ENCODE measurements at regions not wholly inside any gene's neighbourhood (a gene's known extent, or its start where the extent isn't known, plus 50 kb on each side); places are given as distances from the start of the nearest gene placed in this dataset.
"Not testable (repeated sequence)": the region's sequence is repeated elsewhere in the genome, so short reads cannot be mapped to it uniquely, and the experiment has no call there.

DNA sequence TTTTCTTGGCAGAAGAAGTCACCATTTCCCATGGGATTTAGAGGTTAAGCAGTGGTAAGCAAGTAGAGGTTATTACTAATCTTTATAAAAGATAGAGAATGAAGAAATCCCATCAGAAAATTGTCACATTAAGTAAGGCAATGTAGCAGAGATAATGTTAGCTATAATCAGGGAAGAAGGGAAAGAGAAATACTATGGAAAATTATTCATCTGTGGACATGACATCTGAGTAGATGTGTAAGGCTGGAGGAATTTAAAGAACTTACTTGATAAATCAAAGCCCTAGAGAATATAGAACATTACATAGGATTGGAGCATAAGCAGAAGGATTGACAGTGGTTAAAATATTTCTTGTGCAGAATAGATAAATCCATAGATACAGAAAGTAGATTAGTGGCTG, 553.1 kb upstream of the CBLB start:
- DNase-seq = no peak

DNA sequence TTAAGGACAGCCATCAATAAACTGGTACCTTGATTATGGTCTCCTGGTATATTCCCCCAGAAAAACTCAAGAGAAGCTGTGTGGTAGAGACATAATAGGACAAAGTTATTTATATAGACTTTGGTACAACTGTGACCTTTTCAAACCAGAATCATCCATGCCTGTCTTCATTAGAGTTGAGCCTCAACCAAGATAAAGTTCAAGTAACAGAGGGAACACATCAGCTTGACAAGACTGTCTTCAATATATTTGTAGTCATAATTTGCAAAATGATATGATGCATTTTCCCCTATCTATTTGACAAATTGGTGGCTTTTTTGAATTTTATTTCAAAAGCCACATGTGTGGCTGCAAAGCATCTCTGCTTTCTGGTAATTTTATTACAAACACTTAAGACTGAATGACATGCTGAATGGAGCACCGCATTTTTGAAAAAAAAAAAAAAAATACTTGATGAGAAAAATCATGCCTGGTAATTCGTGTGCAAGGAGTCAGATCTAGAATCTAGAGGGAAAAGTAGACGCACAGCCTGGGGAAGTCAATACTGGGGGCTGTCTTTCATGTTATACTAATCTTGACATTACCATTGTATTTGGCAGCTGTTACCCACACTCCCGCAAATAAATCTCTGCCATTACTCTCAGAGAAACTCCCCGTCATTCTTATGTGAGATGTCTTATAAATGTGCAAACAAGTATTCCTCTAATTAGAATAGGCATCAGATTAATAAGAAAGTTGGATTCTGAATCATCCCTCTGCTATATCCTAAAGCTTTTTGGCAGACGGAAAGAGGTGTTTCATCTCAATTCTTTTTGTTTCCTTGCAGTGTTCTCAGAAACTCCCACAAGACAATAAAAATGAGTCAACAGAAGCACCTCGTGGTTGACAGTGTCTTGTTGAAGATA, 554.8 kb upstream of the CBLB start:
- DNase-seq = no peak

DNA sequence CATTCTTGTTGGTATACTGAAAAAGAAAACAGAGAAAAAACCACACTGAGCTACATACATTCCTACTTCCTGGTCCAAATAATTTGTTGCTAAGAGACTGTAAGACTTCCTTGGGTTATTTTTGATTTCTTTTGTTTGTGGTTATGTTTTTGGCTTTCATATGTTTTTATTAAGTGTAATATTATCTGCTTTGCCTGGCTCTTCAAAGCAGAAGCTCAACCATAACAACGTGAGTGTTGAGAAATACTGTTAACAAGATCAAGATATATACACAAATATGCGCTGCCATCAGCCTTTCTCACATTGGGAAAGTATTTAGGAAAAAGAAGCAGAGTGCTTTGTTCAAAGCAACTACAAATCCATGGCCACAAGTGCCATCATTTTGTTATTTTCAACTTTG, 556.2 kb upstream of the CBLB start:
- DNase-seq = no peak

DNA sequence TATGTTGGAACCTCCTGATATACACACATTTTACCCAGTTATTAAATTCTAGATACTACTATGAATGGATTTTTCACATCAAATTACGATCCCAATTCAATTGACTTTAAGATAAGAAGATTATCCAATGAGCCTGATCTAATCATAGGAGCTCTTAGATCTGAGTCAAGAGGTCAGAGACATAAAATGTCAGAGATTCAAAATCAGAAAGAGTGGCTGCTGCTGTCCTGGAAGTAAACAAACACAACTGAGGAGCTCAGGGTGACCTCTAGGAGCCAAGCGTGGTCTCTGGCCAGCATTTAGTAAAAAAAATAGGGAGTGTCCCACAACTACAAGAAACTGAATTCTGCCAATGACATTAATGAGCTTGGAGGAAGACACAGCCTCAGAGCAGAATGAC, 557.1 kb upstream of the CBLB start:
- DNase-seq = no peak

DNA sequence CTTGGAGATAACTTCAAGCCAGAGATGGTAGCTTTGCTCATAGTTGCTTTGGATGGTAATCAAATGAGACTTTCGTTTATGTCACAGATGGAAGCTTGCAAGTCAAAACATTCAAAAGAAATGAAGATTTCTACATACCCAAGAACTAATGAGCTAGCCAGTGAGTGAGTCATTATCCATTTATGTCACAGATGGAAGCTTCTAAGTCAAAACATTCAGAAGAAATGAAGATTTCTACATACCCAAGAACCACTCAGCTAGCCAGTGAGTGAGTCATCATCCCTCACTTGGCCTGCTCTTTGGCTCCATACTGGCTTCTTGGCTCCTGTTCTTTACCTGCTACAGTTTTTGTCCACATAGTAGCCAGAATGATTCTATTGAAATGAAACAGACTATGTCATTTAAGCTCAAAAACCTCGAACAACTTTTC, 559.8 kb upstream of the CBLB start:
- no peak for DNase-seq

DNA sequence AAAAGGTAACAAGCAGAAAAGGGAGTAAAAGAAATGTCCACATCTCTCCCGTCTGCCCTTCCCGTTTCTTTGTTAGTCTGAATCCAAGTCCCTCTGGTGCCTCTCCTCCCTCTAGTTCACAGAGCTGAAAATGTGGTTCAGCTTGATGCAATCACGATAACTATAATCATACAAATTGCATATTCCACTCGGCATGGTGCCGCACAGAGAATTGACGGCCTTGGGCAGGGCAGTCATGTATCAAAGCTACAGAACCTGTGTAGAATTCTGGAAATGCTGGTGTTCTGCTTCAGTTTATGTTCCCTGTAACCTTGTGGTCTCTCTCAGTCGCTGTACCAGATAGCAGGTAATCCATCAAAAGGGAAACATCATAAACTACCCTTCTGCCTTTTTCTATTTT, 562.9 kb upstream of the CBLB start:
- DNase-seq = no peak

DNA sequence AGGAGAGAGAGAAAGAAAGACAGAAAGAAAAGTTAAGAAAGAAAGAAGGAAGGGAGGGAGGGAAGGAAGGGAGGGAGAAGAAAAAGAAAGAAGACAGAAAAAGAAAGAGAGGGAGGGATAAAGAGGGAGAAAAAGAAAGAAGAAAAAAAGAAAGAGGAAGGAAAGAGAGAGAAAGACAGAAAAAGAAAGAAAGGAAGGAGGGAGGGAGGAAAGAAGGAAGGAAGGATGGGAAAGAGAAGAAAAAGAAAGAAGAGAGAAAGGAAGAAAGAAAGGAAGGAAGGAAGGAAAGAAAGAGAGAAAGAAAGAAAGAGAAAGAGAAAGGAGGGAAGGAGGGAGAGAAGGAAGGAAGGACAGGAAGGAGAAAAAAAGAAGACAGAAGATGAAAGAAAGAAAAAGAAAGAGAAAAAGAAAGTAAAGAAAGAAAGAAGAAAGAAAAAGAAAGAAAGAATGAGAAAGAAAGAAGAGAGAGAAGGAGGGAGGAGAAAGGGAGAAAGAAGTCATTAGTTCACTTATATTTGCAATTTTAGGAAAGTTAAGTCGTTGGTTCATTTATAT, 567.2 kb upstream of the CBLB start:
- DNase-seq = no peak

DNA sequence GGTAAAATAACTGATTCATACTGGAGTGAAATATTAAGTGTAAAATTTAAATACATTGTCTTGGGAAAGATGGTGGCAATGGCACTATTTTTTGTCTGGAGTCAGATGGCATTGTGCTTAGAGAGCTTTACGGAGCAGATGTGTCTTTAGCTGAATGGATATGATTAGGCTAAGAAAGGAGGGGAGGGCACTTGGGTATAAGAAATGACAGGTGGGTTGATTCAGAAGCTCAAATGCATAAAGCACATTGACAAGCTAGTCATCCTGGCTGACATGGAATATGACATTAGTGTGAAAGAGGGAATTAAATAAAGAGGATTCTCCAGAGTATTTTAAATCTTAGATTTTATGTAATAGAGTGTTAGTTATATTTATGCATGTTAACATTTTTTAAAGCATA, 570.1 kb upstream of the CBLB start:
- no peak for DNase-seq

DNA sequence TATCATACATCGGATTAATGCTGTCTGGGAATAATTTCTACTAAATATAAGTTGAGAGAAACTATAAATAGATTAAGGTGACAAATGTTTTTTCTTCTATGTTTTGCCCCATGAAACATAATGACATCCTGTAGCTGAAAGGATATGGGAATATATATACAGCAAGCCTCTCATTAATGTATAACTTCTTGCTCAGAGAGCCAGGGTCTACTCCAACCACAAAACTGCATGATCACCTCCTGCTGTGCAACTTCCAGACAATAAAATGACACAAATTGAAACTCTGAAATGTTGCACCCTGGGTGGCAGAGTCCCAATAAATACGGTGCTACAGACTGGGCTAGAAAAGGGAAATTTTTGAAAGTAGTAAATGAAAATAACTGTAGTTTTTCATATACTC, 571.9 kb upstream of the CBLB start:
- DNase-seq = no peak

DNA sequence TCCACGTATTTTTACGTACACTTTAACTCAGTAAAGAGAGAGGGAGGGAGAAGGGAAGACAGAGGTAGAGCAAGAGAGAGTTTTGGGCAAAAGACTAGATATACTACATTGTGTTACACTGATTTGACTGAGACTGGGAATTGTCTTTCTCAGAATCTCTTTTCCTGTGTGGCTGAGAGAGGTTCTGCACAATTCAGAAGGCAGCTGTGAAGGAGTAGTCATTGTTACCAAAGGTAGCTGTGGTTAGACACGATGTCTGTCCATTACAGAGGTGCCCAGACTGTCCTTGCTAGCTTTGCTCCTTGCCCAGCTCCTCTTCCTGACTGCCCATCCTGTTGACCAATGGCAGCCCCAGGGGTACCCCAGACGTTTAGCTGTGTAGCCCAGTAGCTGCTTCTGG, 577.5 kb upstream of the CBLB start:
- no peak for DNase-seq

DNA sequence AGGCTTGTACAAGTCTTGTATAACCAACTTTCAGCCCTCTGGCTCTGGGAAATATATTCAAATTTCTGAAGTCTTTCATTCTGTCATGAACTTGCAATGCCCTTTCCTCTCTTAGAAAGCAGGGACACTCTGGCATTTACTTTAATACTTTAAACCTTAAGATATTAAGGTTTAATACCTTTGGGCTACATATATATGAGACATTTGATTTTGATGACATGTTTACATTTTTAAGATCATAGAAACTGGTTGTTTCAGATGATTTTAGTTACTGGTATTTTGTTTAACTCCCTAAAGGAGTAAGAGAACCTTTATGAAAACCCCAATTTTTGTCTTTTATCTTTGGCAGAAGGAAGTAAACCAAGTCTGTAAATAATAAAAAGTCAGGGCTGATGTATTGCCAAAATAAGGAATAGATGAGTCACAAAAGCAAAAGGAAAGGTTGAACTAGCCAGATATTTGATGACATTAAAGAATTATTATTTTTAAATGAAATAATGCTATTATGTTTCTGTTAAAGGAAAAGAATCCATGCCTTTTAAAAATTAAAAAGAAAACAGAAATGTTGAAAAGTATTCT, 579.0 kb upstream of the CBLB start:
- DNase-seq = no peak

DNA sequence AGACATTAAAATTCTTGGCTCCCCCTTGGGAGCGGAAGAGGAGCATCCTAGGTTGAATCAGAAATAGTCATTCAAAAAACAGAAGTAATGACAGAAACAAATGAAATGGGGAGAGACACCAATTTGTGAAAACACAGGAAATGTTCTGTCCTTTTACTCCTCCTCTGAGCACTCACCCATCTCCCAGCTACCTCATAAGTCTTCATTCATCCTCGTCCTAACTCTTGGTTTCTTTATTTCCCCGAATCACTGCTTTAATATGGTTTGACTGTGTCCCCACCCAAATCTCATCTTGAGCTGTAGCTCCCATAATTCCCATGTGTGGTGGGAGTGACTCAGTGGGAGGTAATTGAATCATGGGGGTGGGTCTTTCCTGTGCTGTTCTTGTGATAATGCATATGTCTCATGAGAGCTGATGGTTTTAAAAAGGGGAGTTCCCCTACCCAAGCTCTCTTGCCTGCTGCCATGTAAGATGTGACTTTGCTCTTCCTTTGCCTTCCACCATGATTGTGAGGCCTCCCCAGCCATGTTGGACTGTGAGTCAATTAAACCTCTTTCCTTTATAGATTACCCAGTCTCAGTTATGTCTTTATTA, 579.7 kb upstream of the CBLB start:
- not testable (repeated sequence) for DNase-seq

DNA sequence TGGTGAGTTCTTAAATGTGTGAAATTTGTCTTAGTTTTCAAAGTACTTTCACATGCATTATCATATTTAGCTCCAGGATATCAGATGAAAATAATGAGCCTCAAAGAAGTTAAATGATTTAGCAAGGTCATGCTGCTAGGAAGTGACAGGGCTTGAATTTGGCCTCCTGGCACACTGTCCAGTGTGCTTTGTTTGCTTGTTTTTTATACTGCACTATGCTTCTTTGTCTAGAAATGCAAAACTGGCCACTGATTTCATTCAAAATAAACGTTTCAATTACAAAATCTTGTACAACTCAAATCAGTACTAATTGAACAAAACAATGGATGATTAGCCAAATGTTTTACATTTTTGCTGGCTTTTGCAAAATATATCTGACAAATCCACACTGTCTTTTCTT, 583.3 kb upstream of the CBLB start:
- no peak for DNase-seq

DNA sequence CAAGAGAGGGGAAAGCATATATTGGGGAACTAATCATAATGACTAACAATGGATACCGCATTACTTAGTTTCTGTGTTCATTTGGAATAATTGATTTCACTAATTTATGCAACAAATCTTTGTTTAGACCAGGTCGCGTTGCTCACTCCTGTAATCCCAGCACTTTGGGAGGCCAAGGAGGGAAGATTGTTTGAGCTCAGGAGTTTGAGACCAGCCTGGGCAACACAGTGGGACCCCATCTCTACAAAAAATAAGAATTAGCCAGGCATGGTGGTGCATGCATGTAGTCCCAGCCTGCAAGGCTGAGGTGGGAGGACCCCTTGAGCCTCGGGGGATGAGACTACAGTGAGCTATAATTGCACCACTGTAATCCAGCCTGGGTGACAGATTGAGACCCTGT, 585.7 kb upstream of the CBLB start:
- no peak for DNase-seq

DNA sequence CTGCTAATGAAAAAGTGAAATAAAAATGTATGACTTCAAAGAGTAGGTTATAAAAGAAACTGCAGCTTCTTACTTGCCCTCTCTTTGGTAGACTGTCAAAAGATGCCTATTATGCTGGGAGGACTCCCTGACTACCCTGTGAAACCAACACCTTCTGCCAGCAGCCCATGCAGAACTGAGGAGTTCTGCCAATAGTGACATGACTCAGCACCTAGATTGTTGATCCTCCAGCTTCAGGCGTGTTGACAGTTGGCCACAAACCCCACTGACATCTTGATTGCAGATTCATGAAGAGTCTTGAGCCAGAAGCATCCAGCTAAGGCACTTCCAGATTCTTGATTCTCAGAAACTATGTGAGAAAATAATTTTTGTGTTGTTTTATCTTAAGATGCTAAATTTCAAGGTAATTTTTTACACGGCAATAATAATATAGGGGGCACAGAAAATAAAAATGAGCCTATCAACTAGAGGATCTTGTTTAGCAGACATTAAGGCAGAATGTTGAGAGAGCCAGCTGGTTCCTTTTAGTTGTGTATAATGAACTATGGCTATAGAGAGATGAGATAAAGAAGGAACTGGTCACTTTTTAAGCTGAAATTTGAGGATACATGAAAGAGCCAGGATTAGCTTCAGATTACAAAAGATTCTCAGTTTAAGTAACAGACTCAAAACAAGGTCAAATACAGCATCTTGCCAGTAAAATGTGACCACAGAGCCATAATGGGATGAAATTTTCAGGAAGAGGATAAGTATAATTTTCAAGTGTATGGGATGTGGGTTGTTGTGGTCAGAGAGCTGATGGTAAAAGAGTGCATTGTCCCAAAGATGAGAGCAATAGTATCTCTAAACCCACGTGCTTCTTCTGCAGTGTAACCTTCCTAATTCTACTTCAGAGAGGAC, 588.7 kb upstream of the CBLB start:
- no peak for DNase-seq

DNA sequence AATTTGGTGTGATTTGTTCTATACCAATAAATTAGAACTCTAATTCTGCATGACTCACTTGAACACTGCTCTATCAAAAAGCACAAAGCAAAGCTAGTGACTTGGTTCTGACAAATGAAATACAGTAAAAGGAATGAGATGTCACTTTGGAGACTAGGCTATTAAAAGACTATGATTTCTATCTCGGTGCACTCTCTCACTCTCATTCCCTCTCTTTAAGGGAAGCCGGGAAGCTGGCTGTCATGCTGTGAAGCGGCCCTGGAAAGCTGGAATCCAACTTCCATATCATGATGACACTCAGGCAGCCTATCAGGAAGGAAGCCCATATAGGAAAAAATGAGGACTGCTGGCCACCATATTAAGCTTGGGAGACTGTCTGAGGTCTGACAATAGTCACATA, 590.1 kb upstream of the CBLB start:
- DNase-seq = no peak

DNA sequence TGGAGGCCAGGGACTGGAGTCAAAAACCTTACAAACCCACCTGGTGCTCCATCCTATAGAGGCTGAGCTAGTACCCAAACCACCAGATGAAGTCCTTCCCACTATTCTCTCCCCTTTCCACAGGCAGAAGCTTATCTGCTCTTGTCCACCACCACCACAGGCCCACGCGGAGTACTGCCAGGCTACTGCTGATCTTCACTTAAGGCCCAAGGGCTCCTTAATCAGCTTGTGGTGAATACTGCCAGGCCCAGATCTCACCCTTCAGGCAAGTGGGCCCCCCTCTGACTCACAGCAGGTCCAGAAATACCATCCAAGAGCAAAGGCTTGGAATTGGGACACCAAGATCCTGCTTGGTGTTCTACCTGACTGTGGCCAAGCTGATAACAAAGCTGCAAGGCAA, 598.1 kb upstream of the CBLB start:
- no peak for DNase-seq

DNA sequence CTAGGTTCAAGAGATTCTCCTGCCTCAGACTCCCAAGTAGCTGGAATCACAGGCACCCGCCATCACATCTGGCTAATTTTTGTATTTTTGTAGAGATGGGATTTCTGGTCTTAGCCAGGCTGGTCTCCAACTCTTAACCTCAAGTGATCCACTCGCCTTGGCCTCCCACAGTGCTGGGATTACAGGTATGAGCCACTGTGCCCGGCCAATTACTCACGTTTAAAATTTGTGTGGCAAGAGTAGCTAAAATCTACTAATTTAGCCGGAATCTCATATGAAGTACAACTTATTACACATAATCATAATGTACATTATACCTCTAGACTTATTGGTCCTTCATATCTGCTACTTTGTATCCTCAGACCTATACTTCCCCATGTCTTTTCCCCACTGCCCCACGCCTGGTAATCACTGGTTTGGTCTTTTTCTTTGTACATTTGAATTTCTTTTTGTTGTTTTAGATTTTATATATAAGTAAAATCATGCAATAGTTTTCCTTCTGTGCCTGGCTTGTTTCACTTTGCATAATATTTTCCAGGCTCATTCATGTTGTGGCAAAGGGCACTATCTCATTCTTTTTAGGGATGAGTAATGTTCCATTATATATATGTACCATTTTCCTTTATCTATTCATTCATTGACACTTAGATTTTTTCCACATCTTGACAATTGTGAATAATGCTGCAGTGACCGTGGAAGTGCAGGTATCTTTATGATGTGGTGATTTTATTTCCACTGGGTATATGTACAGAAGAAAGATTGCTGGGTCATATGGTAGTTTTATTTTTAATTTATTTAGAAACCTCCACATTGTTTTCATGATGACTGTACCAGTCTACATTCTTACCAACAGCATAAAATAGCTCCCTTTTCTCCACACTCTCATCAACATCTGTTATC, 605.0 kb upstream of the CBLB start:
- no peak for DNase-seq

DNA sequence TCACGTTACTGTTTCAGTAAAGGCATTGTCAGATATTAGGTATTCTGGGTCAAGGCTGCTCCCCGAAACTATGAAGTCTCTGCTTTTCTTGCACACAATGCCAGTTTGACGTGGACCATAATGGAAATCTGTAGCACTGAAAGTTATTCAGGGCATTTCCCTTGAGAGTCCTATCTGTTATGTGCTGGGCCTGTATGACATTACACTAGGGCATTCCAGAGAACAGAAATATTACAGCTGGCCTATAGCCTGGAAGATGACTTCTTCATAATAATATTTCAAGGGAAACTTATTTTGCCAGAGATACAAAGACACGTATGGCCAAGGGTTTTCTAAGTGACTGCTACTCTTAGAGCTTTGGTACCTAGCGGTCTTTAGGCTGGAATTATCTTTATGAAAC, 613.6 kb upstream of the CBLB start:
- DNase-seq = no peak

DNA sequence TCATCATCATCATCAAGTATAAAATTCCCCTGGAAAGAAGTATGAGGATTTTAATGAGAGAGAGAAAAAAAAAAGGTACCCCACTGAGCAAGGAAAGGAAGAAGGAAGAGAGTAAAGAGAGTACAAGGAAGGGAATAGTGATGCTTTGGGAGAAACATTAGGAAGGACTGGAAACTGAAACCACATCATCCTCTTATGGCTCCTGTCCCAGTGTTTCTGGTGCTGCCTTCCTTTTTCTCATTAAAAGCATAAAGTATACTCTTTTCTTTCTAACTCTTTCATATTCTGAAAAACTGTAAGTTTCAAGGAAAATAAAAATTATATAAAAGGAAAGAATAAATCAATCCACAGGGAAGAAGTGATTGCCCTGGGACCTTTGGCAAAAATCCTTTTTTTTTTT, 616.4 kb upstream of the CBLB start:
- no peak for DNase-seq

DNA sequence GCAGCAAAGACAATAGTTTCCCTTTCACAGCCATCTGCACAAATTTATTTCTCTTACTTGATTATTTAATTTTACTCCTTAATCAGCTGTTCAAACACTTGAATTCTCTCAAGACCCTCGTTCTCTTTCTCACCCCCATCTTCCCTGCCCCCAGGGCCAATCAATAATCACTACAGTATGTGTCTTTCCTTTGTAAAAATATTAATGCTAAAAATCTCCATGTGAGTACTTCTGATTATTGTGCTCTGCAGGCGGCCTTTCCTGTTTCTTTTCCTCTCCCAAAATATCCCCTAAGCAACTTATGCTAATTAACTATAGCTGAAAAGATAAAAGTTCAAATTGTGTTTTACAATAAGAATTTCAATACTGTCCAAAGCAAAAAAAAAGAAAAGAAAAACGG, 617.0 kb upstream of the CBLB start:
- no peak for DNase-seq

Measured in activated naive CD4-positive, alpha-beta T cell (primary cell).